Activated CD4-positive, alpha-beta T cell treated with anti-CD3 and anti-CD28 coated beads for 36 hours (primary cell): ENCODE measurements at regions not wholly inside any gene's neighbourhood (a gene's known extent, or its start where the extent isn't known, plus 50 kb on each side); places are given as distances from the start of the nearest gene placed in this dataset.

Source experiments
- ATAC-seq: fragments of 200-7000 bp; cut with Tn5 transposase; one replicate; pipeline ENCODE4 v1.10.0; 2021; ENCODE audit warnings: mild to moderate bottlenecking, moderate library complexity
- CTCF ChIA-PET: fragments of 350-600 bp; sonication (Branson Sonifier 250); formaldehyde crosslinking; loops from one replicate; lab custom pipeline; 2021; ENCODE audit warnings: antibody characterized with exemption; lab: Charles Lee
- POLR2A ChIA-PET: fragments of 350-600 bp; sonication (Branson Sonifier 250); formaldehyde crosslinking; loops from one replicate; lab custom pipeline; 2021; ENCODE audit warnings: antibody characterized with exemption, inconsistent platforms; lab: Charles Lee
- DNase-seq: peaks from one replicate; pipeline ENCODE4 v3.0.0-alpha.2; 2020
- H3K27ac Mint-ChIP-seq: one replicate; pipeline ENCODE4 v1.8.0; 2021; ENCODE audit warnings: mixed read lengths
- H3K27me3 Mint-ChIP-seq: one replicate; pipeline ENCODE4 v1.8.0; 2021; ENCODE audit warnings: mixed read lengths
- H3K36me3 Mint-ChIP-seq: one replicate; pipeline ENCODE4 v1.8.0; 2021; ENCODE audit warnings: low read depth, mixed read lengths
- H3K4me1 Mint-ChIP-seq: one replicate; pipeline ENCODE4 v1.8.0; 2021; ENCODE audit warnings: mixed read lengths
- H3K4me3 Mint-ChIP-seq: one replicate; pipeline ENCODE4 v1.8.0; 2021; ENCODE audit warnings: mild to moderate bottlenecking, moderate library complexity, mixed read lengths
- H3K9me3 Mint-ChIP-seq: one replicate; pipeline ENCODE4 v1.8.0; 2021; ENCODE audit warnings: low read depth, mixed read lengths
- intact Hi-C, 2 experiments: fragments of 100-400 bp; cut with DNase I in 1 of 2; cut with micrococcal nuclease in 1 of 2; formaldehyde crosslinking; loops; one replicate each; pipeline versions ENCODE4 v1.14.2 to v1.15.1; 2022 to 2024; cut with DNase I, micrococcal nuclease

DNA sequence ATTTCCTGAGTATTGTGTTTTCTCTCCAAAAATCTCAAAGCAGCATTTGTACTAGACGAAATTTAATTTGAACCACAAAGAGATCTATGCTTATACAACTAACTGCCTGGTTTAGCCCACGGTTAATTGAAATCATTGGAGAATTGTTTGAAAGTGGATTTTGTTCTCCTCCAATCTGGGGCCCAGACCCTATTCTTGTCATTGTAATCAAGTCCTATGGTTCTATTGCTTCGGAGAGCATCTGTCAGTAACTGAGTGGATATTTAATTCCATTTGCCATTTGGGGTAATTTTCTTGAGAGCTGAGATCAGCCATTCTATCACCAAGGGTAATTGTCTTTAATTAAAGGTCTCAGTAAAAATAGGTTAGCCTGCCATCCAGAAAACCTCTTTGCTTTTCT, 117.0 kb upstream of the KCNG1 start:
- no peak overlapping the region for H3K27ac Mint-ChIP-seq
- ATAC-seq (no peak), DNase-seq (no peak)
- no peaks in the 10 kb centered on the region for H3K4me1 Mint-ChIP-seq
- intact Hi-C loops, result no loop called here
- H3K27me3 Mint-ChIP-seq, result peaks cover 33% of the 10 kb centered on the region
- CTCF ChIA-PET, result no interaction called here
- H3K36me3 Mint-ChIP-seq, result no peaks in the 10 kb centered on the region
- POLR2A ChIA-PET, result no interaction called here
- H3K4me3 Mint-ChIP-seq, result no peak overlapping the region
- H3K9me3 Mint-ChIP-seq, result no peaks in the 10 kb centered on the region

DNA sequence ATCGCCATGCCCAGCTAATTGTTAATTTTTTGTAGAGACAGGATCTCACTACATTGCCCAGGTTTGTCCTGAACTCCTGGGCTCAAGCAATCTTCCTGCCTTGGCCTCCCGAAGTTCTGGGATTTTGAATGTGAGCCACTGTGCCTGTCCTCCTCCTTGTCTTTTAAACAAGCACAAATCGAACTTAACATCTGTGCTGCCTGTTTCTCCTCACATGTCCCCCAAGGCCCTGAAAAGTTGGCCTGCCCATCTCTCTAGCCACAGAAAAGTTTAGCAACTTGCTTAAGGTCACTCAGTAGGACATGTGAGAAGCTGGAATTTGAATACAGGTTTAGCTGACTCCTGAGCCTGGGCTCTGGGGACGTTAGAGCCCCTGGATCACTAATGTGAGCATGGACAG, 115.7 kb upstream of the KCNG1 start:
- Mint-ChIP-seq H3K27ac (no peak overlapping the region), H3K9me3 (no peaks in the 10 kb centered on the region), H3K4me3 (no peak overlapping the region), H3K36me3 (no peaks in the 10 kb centered on the region), H3K27me3 (peaks cover 26% of the 10 kb centered on the region), H3K4me1 (no peaks in the 10 kb centered on the region)
- ChIA-PET CTCF (no interaction called here), POLR2A (interaction anchor here (0.6 kb wide), 1 partner anchor 69 kb away, joined by 4 read pairs; no protein-coding TSS in a partner anchor)
- ATAC-seq (no peak), DNase-seq (no peak)
- intact Hi-C loops, result no loop called here

DNA sequence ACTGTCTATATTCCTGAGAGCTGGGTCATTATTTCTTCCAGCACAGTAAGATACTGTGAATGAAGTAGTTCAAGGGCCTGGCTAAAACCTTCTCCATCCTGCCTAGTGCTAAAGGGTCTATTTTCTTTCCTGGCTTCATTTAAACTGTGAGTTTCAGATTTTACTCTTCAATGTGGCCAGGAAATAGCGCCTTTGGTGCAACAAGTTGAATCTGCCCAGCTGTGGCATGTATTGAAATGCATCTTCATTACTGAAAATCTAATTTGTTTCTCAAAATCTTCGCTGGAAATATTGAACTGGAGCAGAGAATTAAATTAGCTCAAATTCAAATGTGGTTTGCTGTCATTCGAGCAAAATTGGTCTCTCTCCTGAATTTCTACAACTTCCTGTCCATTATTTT, 114.6 kb upstream of the KCNG1 start:
- H3K9me3 Mint-ChIP-seq, result no peaks in the 10 kb centered on the region
- ChIA-PET CTCF (interaction anchor here (1.6 kb wide), 1 partner anchor 9 kb away, joined by 3 read pairs; no protein-coding TSS in a partner anchor), POLR2A (no interaction called here)
- H3K4me3 Mint-ChIP-seq, result no peak overlapping the region
- H3K27me3 Mint-ChIP-seq, result peaks cover 22% of the 10 kb centered on the region
- no peaks in the 10 kb centered on the region for H3K4me1 Mint-ChIP-seq
- DNase-seq (no peak), ATAC-seq (no peak)
- intact Hi-C loops, result no loop called here
- no peak overlapping the region for H3K27ac Mint-ChIP-seq
- H3K36me3 Mint-ChIP-seq, result no peaks in the 10 kb centered on the region

DNA sequence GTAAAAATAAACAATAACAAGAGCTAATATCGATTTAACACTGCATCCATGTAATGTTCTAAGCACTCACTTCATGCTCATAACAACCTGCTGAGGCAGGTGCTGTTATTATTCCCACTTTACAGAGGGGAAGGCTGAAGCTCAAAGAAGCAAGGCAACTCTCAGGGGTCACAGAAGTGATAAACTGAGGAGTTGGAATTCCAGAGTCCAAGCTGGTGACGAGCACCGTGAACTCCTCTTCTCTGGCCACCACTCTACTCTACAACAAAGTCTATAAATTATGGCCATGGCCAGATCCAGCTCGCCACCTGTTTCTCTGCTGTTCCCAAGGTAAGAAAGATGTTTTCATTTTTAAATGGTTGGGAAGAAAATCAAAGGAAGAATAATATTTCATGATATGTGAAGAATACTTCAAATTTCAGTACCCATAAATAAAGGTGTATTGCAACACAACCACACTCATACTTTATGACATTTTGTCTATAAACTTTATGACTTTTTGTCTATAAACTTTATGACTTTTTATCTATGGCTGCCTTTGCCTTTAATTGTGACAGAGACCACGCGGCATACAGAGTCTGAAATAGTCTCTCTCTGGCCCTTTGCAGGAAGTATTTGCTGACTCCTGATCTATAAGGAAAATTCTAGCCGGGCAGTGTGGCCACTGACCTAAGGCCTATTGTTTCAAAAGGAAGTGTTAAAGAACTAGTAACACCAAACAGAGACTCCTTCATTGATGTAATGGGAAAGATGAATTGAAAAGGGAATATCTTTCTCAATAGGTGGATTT, 113.2 kb upstream of the KCNG1 start:
- CTCF ChIA-PET, result interaction anchor here (0.5 to 1.6 kb wide), 3 partner anchors 8 to 148 kb away, joined by 3 to 4 read pairs (median 3); no protein-coding TSS in a partner anchor
- intact Hi-C loops, result no loop called here
- no peaks in the 10 kb centered on the region for H3K9me3 Mint-ChIP-seq
- no peak overlapping the region for H3K27ac Mint-ChIP-seq
- POLR2A ChIA-PET, result interaction anchor here (0.6 kb wide), 1 partner anchor 53 kb away, joined by 3 read pairs; no protein-coding TSS in a partner anchor
- no peak overlapping the region for H3K4me3 Mint-ChIP-seq
- no peaks in the 10 kb centered on the region for H3K36me3 Mint-ChIP-seq
- no peak for ATAC-seq
- no peak for DNase-seq
- H3K4me1 Mint-ChIP-seq, result no peaks in the 10 kb centered on the region
- peaks cover 16% of the 10 kb centered on the region for H3K27me3 Mint-ChIP-seq

DNA sequence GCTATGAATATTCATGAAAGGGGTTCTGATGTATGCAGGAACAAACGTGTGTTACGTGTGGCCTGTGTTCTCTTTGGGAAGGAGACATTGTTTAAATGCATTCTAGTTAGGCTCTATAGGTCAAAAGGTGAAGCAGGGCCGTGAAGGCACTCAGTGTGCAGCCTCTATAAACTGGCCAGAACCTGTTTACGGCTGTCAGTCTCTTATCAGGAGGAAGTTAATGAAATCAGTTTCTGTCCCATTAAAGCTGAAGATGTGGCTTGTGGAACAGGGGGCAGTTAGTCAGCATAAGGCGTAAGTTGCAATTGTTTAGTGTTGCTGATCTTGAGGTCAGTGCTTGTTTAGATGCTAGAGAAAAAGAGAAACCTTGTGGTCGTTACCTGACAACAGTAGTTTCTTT, 111.5 kb upstream of the KCNG1 start:
- intact Hi-C loops, result no loop called here
- ChIA-PET POLR2A (no interaction called here), CTCF (no interaction called here)
- H3K27me3 Mint-ChIP-seq, result peaks cover 10% of the 10 kb centered on the region
- no peak for ATAC-seq
- no peaks in the 10 kb centered on the region for H3K9me3 Mint-ChIP-seq
- DNase-seq, result no peak
- no peak overlapping the region for H3K27ac Mint-ChIP-seq
- no peaks in the 10 kb centered on the region for H3K36me3 Mint-ChIP-seq
- H3K4me3 Mint-ChIP-seq, result no peak overlapping the region
- H3K4me1 Mint-ChIP-seq, result no peaks in the 10 kb centered on the region

DNA sequence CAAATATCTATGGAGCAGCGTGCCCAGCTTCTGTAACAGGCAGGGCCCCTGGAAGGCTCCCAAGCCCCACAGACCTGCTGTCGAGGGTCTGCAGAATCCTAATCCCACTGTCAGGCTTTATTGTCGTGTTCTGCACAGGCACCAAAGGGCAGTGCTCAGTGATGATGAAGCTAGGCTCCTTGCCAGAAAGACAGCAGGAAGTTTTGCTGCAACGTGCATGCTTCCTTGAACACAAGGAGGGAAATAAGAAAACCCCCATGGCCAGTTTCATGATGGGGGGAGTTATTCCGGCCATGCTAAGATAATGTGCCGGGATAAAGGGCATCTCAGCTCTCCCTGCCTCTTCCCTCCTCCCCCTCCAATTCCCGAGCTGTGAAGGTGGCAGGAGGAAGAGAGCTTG, 109.4 kb upstream of the KCNG1 start:
- intact Hi-C loops, result no loop called here
- Mint-ChIP-seq H3K9me3 (no peaks in the 10 kb centered on the region), H3K27ac (no peak overlapping the region), H3K27me3 (peaks cover 3% of the 10 kb centered on the region), H3K36me3 (no peaks in the 10 kb centered on the region), H3K4me1 (peaks cover 12% of the 10 kb centered on the region), H3K4me3 (no peak overlapping the region)
- ATAC-seq (no peak), DNase-seq (no peak)
- ChIA-PET CTCF (interaction anchor here (1.4 kb wide), 2 partner anchors 41 to 145 kb away, joined by 3 to 4 read pairs; no protein-coding TSS in a partner anchor), POLR2A (no interaction called here)

DNA sequence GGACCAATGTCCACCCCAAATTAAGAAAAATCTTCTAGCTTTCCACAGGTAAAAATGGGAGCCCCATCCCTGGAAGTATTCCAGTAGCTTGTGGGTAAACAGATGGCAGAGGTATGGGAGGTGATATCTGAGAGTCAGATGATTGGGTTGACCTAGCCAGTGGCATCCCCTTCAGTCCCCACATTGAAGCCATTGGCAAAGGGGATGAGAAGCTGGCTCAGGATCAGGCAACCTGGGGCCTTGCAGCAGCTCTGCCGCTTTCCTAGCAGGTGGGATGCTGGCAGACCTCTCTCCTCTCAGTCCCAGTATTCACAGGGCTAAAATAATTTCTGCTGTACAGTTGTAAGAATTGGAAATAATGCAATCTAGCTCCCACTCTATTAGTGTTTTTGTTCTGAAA, 108.9 kb upstream of the KCNG1 start:
- intact Hi-C loops, result no loop called here
- CTCF ChIA-PET, result interaction anchor here (0.6 to 1.4 kb wide), 4 partner anchors 40 to 185 kb away, joined by 3 to 4 read pairs (median 4); no protein-coding TSS in a partner anchor

DNA sequence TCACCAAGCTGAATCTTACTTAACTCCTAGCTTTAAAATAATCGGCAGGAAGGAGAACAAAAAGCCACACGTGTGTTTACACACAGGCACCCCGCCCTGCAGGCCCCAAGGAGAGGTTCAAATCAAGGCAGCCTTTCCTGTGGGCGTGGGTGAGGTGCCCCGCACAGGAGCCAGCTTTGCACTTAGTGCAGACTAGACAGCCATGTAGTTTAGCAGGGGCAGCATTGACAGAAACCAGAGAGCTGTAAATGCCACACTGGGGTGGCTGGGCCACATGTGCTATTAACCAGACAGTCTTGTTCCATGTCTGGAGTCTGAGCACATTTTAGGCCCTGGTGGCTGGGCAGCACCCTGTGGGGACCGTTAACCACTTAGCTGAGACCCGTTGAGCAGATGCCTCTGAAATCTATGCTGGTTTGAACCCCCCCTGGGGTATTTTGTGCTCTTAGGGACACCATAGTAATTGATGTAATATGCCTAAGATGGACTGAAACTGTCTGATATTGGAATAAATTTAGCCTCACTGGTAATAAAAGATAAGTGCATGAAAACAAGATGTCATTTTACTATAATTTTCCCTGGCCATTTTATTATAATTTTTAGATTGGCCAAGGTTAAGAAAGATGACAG, 106.4 kb upstream of the KCNG1 start:
- Mint-ChIP-seq H3K9me3 (no peaks in the 10 kb centered on the region), H3K27ac (no peak overlapping the region), H3K27me3 (peaks cover 12% of the 10 kb centered on the region), H3K4me3 (no peak overlapping the region), H3K36me3 (no peaks in the 10 kb centered on the region), H3K4me1 (peaks cover 12% of the 10 kb centered on the region)
- intact Hi-C loops, result no loop called here
- ChIA-PET CTCF (interaction anchor here (0.6 to 3.0 kb wide), 4 partner anchors 8 to 147 kb away, joined by 3 to 10 read pairs (median 6); no protein-coding TSS in a partner anchor), POLR2A (no interaction called here)
- DNase-seq (peak; percentile 13), ATAC-seq (no peak)

More for the DNA sequence above, 108.9 kb upstream of the KCNG1 start:
- ATAC-seq (no peak), DNase-seq (no peak)
- peaks cover 4% of the 10 kb centered on the region for H3K27me3 Mint-ChIP-seq
- no peak overlapping the region for H3K4me3 Mint-ChIP-seq
- H3K27ac Mint-ChIP-seq, result no peak overlapping the region
- POLR2A ChIA-PET, result no interaction called here
- H3K9me3 Mint-ChIP-seq, result no peaks in the 10 kb centered on the region
- no peaks in the 10 kb centered on the region for H3K36me3 Mint-ChIP-seq
- peaks cover 12% of the 10 kb centered on the region for H3K4me1 Mint-ChIP-seq

DNA sequence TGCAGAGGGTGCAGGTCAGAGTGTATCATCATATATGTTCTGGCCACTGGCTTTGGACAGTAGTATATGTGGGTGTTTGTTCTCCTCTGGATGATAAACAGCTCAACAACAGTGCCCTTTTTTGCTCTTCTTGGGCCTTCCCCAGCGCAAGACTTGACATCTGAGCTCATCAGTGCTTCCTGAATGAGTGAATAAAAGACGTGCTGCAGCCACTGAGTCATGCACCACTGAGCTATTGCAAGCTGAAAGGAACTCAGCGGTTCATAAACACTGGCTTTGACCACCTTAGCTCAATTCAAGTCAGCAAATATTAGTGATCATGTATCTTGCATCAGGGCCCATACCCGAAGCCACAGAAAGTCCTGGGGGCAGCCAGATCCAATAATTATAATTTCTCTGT, 105.3 kb upstream of the KCNG1 start:
- POLR2A ChIA-PET, result interaction anchor here (0.6 kb wide), 1 partner anchor 196 kb away, joined by 3 read pairs; no protein-coding TSS in a partner anchor
- intact Hi-C loops, result loop anchor here in 1 of 2 experiments (1.0 kb wide), 1 partner anchor 64 kb away; no protein-coding TSS in a partner anchor

DNA sequence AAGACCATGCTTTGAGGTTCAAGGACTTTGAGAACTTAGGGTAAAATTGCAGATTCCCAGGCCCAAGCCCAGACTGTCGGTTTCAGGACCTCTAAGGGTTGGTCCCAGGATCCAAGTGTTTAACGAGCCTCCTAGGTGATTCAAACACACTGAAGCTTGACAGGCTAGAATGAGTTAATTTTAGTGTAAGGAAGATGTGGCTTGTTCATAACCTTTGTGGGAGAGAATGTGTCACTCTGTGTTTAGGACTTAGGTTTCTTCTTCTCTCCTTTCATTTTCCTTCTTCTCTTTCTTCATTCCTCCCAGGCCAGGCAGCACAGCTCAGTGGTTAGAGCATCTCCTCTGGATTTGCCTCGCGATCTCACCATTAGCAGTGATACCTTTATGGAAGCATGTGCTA, 104.8 kb upstream of the KCNG1 start:
- peaks cover 14% of the 10 kb centered on the region for H3K27me3 Mint-ChIP-seq
- ChIA-PET CTCF (interaction anchor here (1.2 to 3.0 kb wide), 4 partner anchors 9 to 146 kb away, joined by 3 to 10 read pairs (median 6); no protein-coding TSS in a partner anchor), POLR2A (no interaction called here)
- no peaks in the 10 kb centered on the region for H3K9me3 Mint-ChIP-seq
- peaks cover 19% of the 10 kb centered on the region for H3K4me1 Mint-ChIP-seq
- intact Hi-C loops, result loop anchor here in 1 of 2 experiments (1.0 kb wide), 1 partner anchor 63 kb away; no protein-coding TSS in a partner anchor
- H3K4me3 Mint-ChIP-seq, result no peak overlapping the region
- peak; percentile 18 for DNase-seq
- peak; percentile 42 for ATAC-seq
- peak overlapping the region; percentile 29 for H3K27ac Mint-ChIP-seq
- no peaks in the 10 kb centered on the region for H3K36me3 Mint-ChIP-seq

More for the DNA sequence above, 105.3 kb upstream of the KCNG1 start:
- CTCF ChIA-PET, result interaction anchor here (1.3 to 3.0 kb wide), 3 partner anchors 9 to 146 kb away, joined by 3 to 10 read pairs (median 8); no protein-coding TSS in a partner anchor
- Mint-ChIP-seq H3K36me3 (no peaks in the 10 kb centered on the region), H3K4me1 (peaks cover 15% of the 10 kb centered on the region), H3K27me3 (peaks cover 13% of the 10 kb centered on the region), H3K27ac (peak overlapping the region; percentile 29), H3K4me3 (no peak overlapping the region), H3K9me3 (no peaks in the 10 kb centered on the region)
- peak; percentile 61 for DNase-seq
- ATAC-seq, result peak; percentile 93

DNA sequence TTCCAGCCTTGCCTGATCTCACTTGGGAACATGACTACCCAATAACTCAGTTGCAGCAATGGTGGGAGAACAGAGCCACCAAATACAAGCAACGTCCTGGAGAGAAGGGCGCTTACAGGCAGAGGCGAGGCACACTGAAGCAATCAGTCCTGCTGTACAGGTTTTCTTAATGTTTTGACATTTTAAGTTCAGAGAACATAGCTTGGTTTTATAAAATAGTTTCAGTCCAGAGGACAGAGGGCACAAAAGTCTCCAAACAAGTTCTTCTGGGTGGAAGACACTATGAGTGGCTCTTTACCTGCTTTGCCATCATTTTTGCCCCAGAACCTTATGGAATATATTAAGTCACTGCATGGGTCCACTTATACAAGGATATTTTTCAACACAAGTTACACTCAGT, 103.4 kb upstream of the KCNG1 start:
- no peak overlapping the region for H3K27ac Mint-ChIP-seq
- intact Hi-C loops, result no loop called here
- H3K9me3 Mint-ChIP-seq, result no peaks in the 10 kb centered on the region
- no peak for DNase-seq
- H3K4me1 Mint-ChIP-seq, result peaks cover 27% of the 10 kb centered on the region
- H3K4me3 Mint-ChIP-seq, result no peak overlapping the region
- peaks cover 22% of the 10 kb centered on the region for H3K27me3 Mint-ChIP-seq
- ChIA-PET CTCF (interaction anchor here (3.0 kb wide), 1 partner anchor 144 kb away, joined by 8 read pairs; no protein-coding TSS in a partner anchor), POLR2A (no interaction called here)
- H3K36me3 Mint-ChIP-seq, result no peaks in the 10 kb centered on the region
- no peak for ATAC-seq
